ENCODE measurements at regions not wholly inside any gene's neighbourhood (a gene's known extent, or its start where the extent isn't known, plus 50 kb on each side); places are given as distances from the start of the nearest gene placed in this dataset.

DNA sequence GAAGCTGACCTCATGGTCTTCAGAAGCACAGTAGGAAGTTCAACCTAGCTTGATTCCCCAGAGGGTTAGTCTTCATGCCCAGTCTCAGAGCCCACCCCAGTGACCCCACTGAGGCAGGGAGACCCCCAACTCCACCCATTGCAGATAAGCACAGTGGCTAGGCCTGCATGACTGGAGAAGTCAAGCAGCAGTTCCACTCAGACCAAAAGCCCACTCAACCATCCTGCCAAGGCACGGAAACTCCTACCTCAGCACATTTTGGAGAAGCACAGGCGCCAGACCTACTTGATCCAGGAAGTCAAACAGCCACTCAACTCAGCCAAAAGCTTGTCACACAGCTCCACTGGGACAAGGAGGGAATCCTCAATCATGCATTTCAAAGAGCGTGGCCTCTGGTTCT lies 78.4 kb upstream of the HTR1E start:
- TF ChIP-seq SPI1 (IDR thresholded peaks at IDR 0.05; ENCODE audit: borderline replicate concordance, low read depth), result no peak
- TF ChIP-seq, protein P1, sequence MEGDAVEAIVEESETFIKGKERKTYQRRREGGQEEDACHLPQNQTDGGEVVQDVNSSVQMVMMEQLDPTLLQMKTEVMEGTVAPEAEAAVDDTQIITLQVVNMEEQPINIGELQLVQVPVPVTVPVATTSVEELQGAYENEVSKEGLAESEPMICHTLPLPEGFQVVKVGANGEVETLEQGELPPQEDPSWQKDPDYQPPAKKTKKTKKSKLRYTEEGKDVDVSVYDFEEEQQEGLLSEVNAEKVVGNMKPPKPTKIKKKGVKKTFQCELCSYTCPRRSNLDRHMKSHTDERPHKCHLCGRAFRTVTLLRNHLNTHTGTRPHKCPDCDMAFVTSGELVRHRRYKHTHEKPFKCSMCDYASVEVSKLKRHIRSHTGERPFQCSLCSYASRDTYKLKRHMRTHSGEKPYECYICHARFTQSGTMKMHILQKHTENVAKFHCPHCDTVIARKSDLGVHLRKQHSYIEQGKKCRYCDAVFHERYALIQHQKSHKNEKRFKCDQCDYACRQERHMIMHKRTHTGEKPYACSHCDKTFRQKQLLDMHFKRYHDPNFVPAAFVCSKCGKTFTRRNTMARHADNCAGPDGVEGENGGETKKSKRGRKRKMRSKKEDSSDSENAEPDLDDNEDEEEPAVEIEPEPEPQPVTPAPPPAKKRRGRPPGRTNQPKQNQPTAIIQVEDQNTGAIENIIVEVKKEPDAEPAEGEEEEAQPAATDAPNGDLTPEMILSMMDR (IDR thresholded peaks at IDR 0.05; ENCODE audit: insufficient read depth, low read length), result no peak
